Left renal pelvis (tissue), 4 donors: ENCODE measurements at regions not wholly inside any gene's neighbourhood (a gene's known extent, or its start where the extent isn't known, plus 50 kb on each side); places are given as distances from the start of the nearest gene placed in this dataset.
"Not testable (repeated sequence)": the region's sequence is repeated elsewhere in the genome, so short reads cannot be mapped to it uniquely, and the experiment has no call there.

Source experiments
- DNase-seq, 4 donors: peaks; one replicate each; pipeline ENCODE4 v3.0.0-alpha.2; 2013; ENCODE audit warnings: low read depth in 4 of 4, low spot score in 3 of 4

- not testable (repeated sequence) for DNase-seq
These were observed 211.9 kb downstream of the BCAS1 start for GRCh38 chr20:53858516-53858915.

- DNase-seq, result no peak
These were observed 212.6 kb downstream of the BCAS1 start for GRCh38 chr20:53857723-53858236.

- no peak for DNase-seq
These were observed 213.8 kb downstream of the BCAS1 start for GRCh38 chr20:53856300-53857295.

DNA sequence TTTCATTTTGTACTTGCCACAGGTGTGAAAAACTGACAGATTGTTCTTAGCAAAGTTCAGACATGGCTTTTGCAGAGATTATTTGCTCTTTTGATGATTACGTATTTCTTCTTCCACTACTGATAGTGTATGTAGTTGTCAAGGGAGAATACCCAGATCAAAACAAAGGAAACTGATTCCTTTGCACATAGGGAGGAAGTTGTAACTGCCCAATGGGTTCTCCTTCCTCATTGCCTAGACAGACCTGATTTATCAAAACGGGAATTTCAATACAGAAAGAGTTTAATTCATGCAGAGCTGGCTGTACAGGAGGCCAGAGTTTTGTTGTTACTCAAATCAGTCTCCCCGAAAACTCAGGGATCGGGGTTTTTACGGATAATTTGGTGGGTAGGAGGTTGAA lies 214.7 kb downstream of the BCAS1 start:
- DNase-seq, result no peak

GRCh38 chr20:53854609-53854926 lies 215.8 kb downstream of the BCAS1 start:
- DNase-seq, result not testable (repeated sequence)

DNA sequence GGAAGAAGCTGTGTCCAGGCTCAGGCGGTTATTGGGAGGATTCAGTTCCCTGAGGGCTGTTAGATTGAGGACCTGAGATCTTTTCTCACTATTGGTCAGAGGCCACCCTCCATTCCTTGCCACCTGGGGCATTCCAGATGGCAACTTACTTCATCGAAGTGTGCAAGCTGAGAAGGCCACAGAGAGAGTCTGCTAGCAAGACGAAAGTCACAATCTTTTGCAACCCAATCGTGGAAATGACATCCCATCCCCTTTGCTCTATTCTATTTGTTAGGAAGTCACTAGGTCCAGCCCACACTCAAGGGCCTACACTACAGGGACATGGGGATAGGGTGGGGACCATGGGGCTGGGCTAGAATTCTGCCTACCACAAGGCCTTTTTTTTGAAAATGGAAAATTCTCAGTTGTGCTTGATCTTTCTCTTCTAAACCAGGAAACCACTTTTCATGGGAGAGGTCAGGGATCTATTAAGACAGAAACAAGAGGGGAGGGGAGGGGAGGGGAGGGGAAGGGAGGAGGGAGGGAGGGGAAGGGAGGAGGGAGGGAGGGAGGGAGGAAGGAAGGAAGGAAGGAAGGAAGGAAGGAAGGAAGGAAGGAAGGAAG lies 217.2 kb downstream of the BCAS1 start:
- no peak for DNase-seq

- DNase-seq, result no peak
These were observed 217.7 kb downstream of the BCAS1 start for GRCh38 chr20:53852691-53853090.

DNA sequence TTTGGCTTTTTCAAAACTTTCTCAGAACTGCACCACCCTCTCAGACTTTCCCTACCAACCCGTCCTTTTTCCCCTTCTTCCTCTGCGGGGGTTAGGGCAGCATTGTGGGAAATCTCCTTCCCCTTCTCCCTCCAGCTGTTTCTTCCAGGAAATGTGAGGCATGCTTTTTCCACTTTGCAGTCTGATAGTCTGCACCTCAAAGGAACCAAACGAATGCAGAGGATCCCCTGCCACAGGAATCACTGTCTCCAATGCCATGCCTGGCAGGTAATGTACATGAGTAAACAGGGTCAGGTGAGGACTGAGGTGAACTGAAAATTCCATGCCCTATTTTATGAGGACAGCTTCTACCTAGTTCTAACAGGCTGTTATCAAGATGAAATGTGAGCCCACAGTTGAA lies 218.4 kb downstream of the BCAS1 start:
- DNase-seq, result no peak

- DNase-seq, result no peak
These were observed 220.1 kb downstream of the BCAS1 start for GRCh38 chr20:53850319-53850718.

DNA sequence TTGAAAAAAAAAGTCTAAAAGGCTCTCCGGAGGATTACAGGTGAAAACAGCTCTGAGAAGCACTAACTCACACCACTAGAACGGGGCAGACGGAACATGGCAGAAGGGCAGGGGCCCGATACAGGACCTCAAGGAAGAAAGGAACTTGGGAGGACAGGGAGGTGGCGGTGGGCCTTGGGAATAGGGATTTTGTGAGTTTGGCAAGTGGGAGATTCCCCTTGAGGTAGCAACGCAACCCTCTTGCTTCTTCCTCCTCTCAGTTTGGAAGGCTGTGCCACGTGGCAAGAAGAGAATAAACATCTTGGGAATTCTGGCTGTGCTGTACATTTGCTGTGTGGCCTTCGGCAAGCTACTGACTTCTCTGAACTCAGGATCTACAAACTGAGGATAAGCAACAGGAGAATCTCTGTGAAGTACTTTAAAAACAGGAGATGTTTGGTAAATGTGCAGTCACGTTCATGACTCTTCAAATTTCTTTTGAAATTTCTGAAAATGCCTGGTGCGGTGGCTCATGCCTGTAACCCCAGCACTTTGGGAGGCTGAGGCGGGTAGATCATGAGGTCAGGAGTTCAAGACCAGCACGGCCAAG lies 220.8 kb downstream of the BCAS1 start:
- DNase-seq, result no peak

DNA sequence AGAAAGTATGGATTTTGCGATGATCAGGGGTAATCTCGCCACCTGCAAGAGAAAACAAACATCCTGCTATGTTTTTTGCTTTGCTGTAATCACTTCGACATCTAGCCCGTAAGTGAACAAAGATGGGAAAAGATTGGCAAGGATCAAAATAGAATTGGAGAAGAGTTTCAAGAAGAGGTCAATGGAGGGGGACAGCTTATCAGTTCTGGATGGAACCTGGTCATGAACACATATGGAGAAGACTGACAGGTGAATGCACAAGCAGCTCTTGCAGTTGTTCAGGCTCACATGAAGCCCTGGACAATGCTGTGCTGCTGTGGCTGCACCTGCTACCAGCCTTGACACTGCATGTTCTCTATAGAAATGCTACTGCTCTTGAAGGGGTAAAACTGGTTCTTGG lies 222.1 kb downstream of the BCAS1 start:
- no peak for DNase-seq

- DNase-seq, result no peak
These were observed 222.6 kb downstream of the BCAS1 start for GRCh38 chr20:53847837-53848170.

- no peak for DNase-seq
These were observed 223.1 kb downstream of the BCAS1 start for GRCh38 chr20:53847139-53847836.

DNA sequence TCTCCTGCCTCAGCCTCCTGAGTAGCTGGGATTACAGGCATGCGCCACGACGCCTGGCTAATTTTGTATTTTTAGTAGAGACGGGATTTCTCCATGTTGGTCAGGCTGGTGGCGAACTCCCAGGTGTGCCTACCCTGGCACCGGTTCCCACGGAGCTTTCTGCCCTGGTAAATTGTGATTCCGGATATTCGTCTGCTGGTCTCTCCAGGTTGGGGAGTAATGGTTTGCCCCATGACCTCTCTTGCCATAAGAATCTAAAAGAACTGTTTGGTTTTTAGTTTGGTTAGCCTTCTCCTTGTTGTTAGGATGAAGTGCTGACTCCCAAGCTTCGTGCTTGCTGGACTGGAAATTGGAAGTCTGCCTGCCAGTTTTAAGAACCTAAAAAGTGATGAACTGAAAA lies 223.8 kb downstream of the BCAS1 start:
- no peak for DNase-seq

DNA sequence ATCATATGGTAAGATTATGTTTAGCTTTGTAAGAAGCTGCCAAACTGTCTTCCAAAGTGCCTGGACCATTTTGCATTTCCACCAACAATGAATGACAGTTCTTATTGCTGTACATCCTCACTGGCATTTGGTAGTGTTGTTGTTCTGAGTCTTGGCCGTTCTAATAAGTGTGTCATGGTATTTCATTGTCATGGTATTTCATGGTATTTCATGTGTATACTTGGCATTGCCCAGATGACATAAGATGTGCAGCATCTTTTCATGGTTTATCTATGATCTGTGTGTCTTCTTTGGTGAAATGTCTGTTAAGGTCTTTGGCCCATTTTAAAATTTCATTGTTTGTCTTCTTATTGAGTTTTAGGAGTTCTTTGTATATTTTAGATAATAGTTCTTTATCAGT lies 224.4 kb downstream of the BCAS1 start:
- no peak for DNase-seq

GRCh38 chr20:53844259-53844658 lies 226.1 kb downstream of the BCAS1 start:
- no peak for DNase-seq

- DNase-seq, result no peak
These were observed 226.7 kb downstream of the BCAS1 start for GRCh38 chr20:53843645-53844044.

GRCh38 chr20:53842301-53843099 lies 227.9 kb downstream of the BCAS1 start:
- no peak for DNase-seq

DNA sequence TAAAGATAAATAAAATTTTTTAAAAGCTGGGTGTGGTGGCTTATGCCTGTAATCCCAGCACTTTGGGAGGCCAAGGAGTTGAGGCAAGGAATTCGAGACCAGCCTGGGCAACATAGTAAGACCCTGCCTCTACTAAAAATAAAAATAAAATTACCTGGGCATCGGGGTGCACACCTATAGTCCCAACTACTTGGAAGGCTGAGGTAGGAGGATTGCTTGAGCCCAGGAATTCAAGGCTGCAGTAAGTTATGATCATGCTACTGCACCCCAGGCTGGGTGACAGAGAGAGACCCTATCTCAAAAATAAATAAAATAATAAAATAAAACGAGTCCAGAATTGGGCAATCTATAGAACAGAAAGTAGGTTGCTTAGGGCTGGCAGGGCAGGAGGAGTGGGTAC lies 228.7 kb downstream of the BCAS1 start:
- DNase-seq, result no peak

GRCh38 chr20:53840532-53840931 lies 229.9 kb downstream of the BCAS1 start:
- no peak for DNase-seq
